Hepatocyte (in vitro differentiated cells): ENCODE measurements at regions not wholly inside any gene's neighbourhood (a gene's known extent, or its start where the extent isn't known, plus 50 kb on each side); places are given as distances from the start of the nearest gene placed in this dataset.

Source experiments
- DNase-seq: peaks from one replicate; pipeline ENCODE4 v3.0.0-alpha.2; 2016; ENCODE audit warnings: low spot score
- H2AFZ ChIP-seq: fragments of 200-600 bp; sonication (generic); 2 replicates; pipeline ENCODE4 v1.6.0; 2016; ENCODE audit warnings: antibody characterized with exemption, mild to moderate bottlenecking
- H3K27ac ChIP-seq: fragments of 200-600 bp; sonication (generic); 2 replicates; pipeline ENCODE4 v1.5.1; 2016; ENCODE audit warnings: mild to moderate bottlenecking
- H3K27me3 ChIP-seq: fragments of 200-600 bp; sonication (generic); 2 replicates; pipeline ENCODE4 v1.6.1; 2016
- H3K36me3 ChIP-seq: fragments of 200-600 bp; sonication (generic); replicated peaks from 2 replicates; pipeline ENCODE4 v1.5.1; 2016; ENCODE audit warnings: low read depth; ENCODE audit not compliant: insufficient read depth
- H3K4me1 ChIP-seq: fragments of 200-600 bp; sonication (generic); 2 replicates; pipeline ENCODE4 v1.5.1; 2016; ENCODE audit warnings: mild to moderate bottlenecking, moderate library complexity; ENCODE audit not compliant: insufficient read depth
- H3K4me2 ChIP-seq: fragments of 200-600 bp; sonication (generic); 2 replicates; pipeline ENCODE4 v1.6.0; 2016
- H3K4me3 ChIP-seq: fragments of 200-600 bp; sonication (generic); 2 replicates; pipeline ENCODE4 v1.5.1; 2016; ENCODE audit warnings: mild to moderate bottlenecking
- H3K79me2 ChIP-seq: fragments of 200-600 bp; sonication (generic); 2 replicates; pipeline ENCODE4 v1.6.0; 2017; ENCODE audit warnings: mild to moderate bottlenecking
- H3K9me2 ChIP-seq: fragments of 200-600 bp; sonication (generic); replicated peaks from 2 replicates; pipeline ENCODE4 v1.6.0; 2017; ENCODE audit warnings: mild to moderate bottlenecking; ENCODE audit not compliant: insufficient read depth
- H3K9me3 ChIP-seq: fragments of 200-600 bp; sonication (generic); 2 replicates; pipeline ENCODE4 v1.5.1; 2016; ENCODE audit warnings: low read depth, mild to moderate bottlenecking
- H4K20me1 ChIP-seq: fragments of 200-600 bp; sonication (generic); 2 replicates; pipeline ENCODE4 v1.6.0; 2016; ENCODE audit warnings: mild to moderate bottlenecking; ENCODE audit not compliant: insufficient read depth, poor library complexity, severe bottlenecking
- EZH2 ChIP-seq: fragments of 200-600 bp; sonication (generic); IDR thresholded peaks from 2 replicates; pipeline ENCODE4 v1.6.1; 2016; ENCODE audit warnings: antibody characterized with exemption, mild to moderate bottlenecking, borderline replicate concordance
- EZH2phosphoT487 ChIP-seq: fragments of 200-600 bp; sonication (generic); IDR thresholded peaks from one replicate; pipeline ENCODE4 v1.6.1; 2018; ENCODE audit warnings: antibody characterized with exemption, mild to moderate bottlenecking, low read depth, moderate library complexity; ENCODE audit not compliant: unreplicated experiment, severe bottlenecking
- WGBS: methylation state at CpG from one replicate; pipeline ENCODE4 v1.1.6; 2016; ENCODE audit warnings: low lambda C conversion rate; ENCODE audit errors: missing lambda C conversion rate; 5-methylcytosine and 5-hydroxymethylcytosine counted together
- TF ChIP-seq, protein P1 (sequence below): fragments of 200-600 bp; sonication (generic); IDR thresholded peaks from 2 replicates; pipeline ENCODE4 v1.5.1; 2016; ENCODE audit warnings: antibody characterized with exemption, mild to moderate bottlenecking; ENCODE audit not compliant: poor library complexity

DNA sequence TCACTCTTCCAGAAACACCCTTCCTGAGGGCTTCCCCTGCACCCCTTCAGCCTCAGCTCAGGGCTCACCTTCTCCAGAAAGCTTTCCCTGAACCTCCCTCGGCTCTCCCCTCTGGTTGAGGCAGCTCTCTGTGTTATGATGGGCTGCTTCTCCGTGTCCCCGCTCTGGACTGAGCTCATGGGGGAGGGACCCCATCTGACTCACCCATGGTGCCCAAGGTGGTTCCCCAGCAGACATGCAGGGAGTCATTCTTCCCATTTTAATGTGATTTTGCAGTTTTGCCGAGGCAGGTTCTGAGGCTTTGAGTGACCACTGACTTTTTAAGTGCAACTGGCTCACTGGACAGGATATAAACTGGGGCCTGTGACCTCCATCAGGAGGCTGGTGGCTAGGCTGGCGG lies 495.1 kb downstream of the TBC1D22A start:
- H3K79me2 ChIP-seq, result no peaks in the 10 kb centered on the region
- H3K4me1 ChIP-seq, result no peaks in the 10 kb centered on the region
- no peak overlapping the region for H3K4me2 ChIP-seq
- no peak overlapping the region for H2AFZ ChIP-seq
- no peaks in the 10 kb centered on the region for H3K36me3 ChIP-seq
- no peak for DNase-seq
- no peak overlapping the region for H3K27ac ChIP-seq
- peaks cover 5% of the 10 kb centered on the region for H3K9me3 ChIP-seq
- no peak for TF ChIP-seq EZH2
- H3K4me3 ChIP-seq, result no peak overlapping the region
- WGBS, result 71% methylated on average over 5 of the region's 5 CpGs
- H4K20me1 ChIP-seq, result no peaks in the 10 kb centered on the region
- no peaks in the 10 kb centered on the region for H3K9me2 ChIP-seq
- no peaks in the 10 kb centered on the region for H3K27me3 ChIP-seq

DNA sequence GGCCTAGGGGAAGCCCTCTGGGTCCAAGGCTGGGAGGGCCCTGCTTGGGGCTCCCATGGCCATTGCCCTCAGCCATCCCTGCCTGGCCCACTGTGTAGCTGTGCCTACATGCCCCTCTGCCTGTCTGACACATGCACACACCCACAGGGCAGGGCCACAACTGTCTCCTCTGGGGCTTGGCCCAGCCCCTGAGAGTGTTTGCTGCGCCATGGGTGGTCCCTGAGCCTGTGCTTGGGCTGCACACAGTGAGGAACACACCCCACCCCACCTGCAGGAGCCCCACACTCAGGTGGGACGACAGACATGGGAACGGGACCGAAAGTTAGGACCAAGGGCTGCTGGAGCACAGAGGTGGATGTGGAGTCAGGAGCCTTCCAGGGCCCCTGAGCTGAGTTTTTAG lies 489.5 kb downstream of the TBC1D22A start:
- Histone ChIP-seq H3K27ac (no peak overlapping the region), H3K9me2 (no peaks in the 10 kb centered on the region), H3K79me2 (no peaks in the 10 kb centered on the region), H3K27me3 (no peaks in the 10 kb centered on the region), H3K4me2 (no peak overlapping the region), H3K36me3 (no peaks in the 10 kb centered on the region), H4K20me1 (no peaks in the 10 kb centered on the region), H3K9me3 (peaks cover 5% of the 10 kb centered on the region), H3K4me1 (no peaks in the 10 kb centered on the region), H3K4me3 (no peak overlapping the region), H2AFZ (no peak overlapping the region)
- WGBS, result 71% methylated on average over 4 of the region's 4 CpGs
- TF ChIP-seq, protein P1, sequence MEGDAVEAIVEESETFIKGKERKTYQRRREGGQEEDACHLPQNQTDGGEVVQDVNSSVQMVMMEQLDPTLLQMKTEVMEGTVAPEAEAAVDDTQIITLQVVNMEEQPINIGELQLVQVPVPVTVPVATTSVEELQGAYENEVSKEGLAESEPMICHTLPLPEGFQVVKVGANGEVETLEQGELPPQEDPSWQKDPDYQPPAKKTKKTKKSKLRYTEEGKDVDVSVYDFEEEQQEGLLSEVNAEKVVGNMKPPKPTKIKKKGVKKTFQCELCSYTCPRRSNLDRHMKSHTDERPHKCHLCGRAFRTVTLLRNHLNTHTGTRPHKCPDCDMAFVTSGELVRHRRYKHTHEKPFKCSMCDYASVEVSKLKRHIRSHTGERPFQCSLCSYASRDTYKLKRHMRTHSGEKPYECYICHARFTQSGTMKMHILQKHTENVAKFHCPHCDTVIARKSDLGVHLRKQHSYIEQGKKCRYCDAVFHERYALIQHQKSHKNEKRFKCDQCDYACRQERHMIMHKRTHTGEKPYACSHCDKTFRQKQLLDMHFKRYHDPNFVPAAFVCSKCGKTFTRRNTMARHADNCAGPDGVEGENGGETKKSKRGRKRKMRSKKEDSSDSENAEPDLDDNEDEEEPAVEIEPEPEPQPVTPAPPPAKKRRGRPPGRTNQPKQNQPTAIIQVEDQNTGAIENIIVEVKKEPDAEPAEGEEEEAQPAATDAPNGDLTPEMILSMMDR, result no peak
- TF ChIP-seq EZH2 (no peak), EZH2phosphoT487 (no peak)
- no peak for DNase-seq

DNA sequence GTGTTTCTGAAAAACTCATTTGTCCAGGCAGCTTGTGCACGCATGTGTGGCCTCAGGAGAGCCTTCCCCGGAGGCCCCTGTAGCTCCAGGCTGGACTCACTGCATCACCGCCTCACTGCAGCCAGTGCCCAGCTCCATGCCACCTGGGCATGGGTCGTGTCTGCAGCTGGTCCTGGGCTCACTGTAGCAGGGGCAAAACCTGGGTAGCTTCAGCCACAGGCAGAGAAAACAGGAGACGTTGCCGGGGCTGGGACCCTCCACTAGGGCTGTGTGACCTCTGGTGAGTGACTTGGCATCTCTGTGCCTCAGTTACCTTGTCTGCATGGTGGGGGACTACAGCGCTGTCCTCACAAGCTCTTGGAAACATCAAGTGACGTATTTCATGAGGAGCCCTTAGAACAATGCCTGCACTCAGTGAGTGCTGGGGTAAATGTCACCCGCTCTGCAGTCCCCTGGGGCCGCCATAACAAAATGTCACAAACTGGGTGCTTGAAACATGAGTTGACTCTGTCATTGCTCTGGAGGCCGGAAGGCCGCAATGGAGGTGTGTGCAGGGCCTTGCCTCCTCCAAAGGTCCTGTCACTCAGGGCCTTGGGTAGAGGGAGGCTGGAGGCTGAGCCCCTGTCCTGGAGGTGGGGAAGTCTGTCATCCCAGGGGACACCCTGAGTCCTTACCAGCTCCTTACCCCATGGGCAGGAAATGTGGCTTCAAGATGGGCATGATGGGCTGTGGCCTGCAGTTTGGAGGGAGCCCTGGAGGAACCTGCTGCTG lies 488.7 kb downstream of the TBC1D22A start:
- Histone ChIP-seq H3K79me2 (no peaks in the 10 kb centered on the region), H3K36me3 (no peaks in the 10 kb centered on the region), H3K4me2 (no peak overlapping the region), H2AFZ (no peak overlapping the region), H3K9me2 (no peaks in the 10 kb centered on the region), H3K27ac (no peak overlapping the region), H3K4me1 (no peaks in the 10 kb centered on the region), H4K20me1 (no peaks in the 10 kb centered on the region), H3K4me3 (no peak overlapping the region), H3K9me3 (peaks cover 5% of the 10 kb centered on the region), H3K27me3 (no peaks in the 10 kb centered on the region)
- no peak for TF ChIP-seq EZH2
- TF ChIP-seq, protein P1, result no peak
- no peak for TF ChIP-seq EZH2phosphoT487
- no peak for DNase-seq
- WGBS, result 79% methylated on average over 12 of the region's 12 CpGs

DNA sequence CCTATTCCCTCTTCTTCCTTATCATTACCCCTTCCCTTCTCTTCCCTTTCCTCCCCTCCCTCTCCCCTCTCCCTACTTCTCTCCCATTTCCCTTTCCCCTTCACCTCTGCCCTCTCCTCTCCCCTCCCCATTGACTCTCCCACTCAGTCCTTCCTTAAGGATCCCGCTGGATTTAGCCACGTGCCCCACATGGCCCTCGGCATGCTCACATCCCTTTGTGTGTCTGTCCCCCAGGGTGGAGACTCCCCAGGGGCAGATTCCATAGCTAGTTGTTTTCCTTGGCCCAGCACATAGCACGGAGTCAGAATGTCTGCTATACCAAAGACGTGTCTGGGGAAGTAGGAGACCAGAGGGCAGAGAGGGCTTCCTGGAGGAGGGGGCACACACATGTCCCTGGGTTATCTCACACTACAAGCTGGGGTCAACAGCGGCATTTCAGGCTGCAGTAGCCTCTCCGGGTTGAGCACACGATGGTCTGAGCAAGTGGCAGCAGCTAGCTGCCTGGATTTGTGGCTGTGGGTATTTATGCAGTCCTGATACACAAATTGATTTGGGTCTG lies 487.0 kb downstream of the TBC1D22A start:
- H3K79me2 ChIP-seq, result no peaks in the 10 kb centered on the region
- no peak for DNase-seq
- 54% methylated on average over 8 of the region's 8 CpGs for WGBS

More for the DNA sequence above, 487.0 kb downstream of the TBC1D22A start:
- Histone ChIP-seq H3K27ac (no peak overlapping the region), H3K27me3 (no peaks in the 10 kb centered on the region), H2AFZ (no peak overlapping the region), H3K4me2 (no peak overlapping the region), H3K4me3 (no peak overlapping the region), H3K36me3 (no peaks in the 10 kb centered on the region), H4K20me1 (no peaks in the 10 kb centered on the region), H3K9me2 (no peaks in the 10 kb centered on the region), H3K4me1 (no peaks in the 10 kb centered on the region), H3K9me3 (peaks cover 6% of the 10 kb centered on the region)
- TF ChIP-seq, protein P1, result no peak
- TF ChIP-seq EZH2 (no peak), EZH2phosphoT487 (no peak)
